Endothelial cell of umbilical vein (primary cell): ENCODE measurements at regions not wholly inside any gene's neighbourhood (a gene's known extent, or its start where the extent isn't known, plus 50 kb on each side); places are given as distances from the start of the nearest gene placed in this dataset.

ENCODE experiments used
- BruUV-seq: library from RNA; stranded (reverse); fragments of 400-500 nt; replicated peaks from 2 replicates; lab custom pipeline; 2021; lab: Mats Ljungman, UMichigan
- CTCF ChIA-PET: fragments of 300-600, 350-600 bp; sonication (Branson Sonifier 250); formaldehyde crosslinking; loops from one replicate; lab custom pipeline; 2021; ENCODE audit warnings: antibody characterized with exemption, inconsistent platforms; lab: Charles Lee
- POLR2A ChIA-PET: fragments of 300-600, 350-600 bp; sonication (Branson Sonifier 250); formaldehyde crosslinking; loops from one replicate; lab custom pipeline; 2021; ENCODE audit warnings: antibody characterized with exemption, inconsistent platforms; lab: Charles Lee
- DNase-seq: peaks from one replicate; pipeline ENCODE4 v3.0.0-alpha.2; 2011; ENCODE audit warnings: low read depth, low spot score
- FAIRE-seq: peaks from 2 replicates; lab custom pipeline; 2011; peaks lifted over from hg19 to GRCh38; lab: Jason Lieb, UNC
- H2AFZ ChIP-seq: 2 replicates; pipeline ENCODE4 v1.6.0; 2012; ENCODE audit warnings: low read depth, low read length, control low read depth, inconsistent platforms
- H3K27ac ChIP-seq: 2 replicates; pipeline ENCODE4 v1.5.1; 2011; ENCODE audit warnings: low read depth, mild to moderate bottlenecking, control low read depth, low read length, moderate library complexity; ENCODE audit not compliant: insufficient read depth
- H3K27me3 ChIP-seq, 2 experiments: 2 replicates each; pipeline versions ENCODE4 v1.6.0 to v1.6.1; 2011; ENCODE audit warnings: low read length in 2 of 2, mixed read lengths in 1 of 2; ENCODE audit not compliant: control insufficient read depth in 2 of 2, insufficient read depth in 2 of 2
- H3K36me3 ChIP-seq, 2 experiments: 2 replicates in 1 of 2; 3 replicates in 1 of 2; pipeline ENCODE4 v1.5.1; 2011; ENCODE audit warnings: low read length in 2 of 2, mild to moderate bottlenecking in 1 of 2, moderate library complexity in 1 of 2; ENCODE audit not compliant: control insufficient read depth in 2 of 2, insufficient read depth in 2 of 2; ENCODE audit errors: extremely low read depth in 1 of 2
- H3K4me1 ChIP-seq: 3 replicates; pipeline ENCODE4 v1.5.1; 2011; ENCODE audit warnings: mild to moderate bottlenecking, low read length; ENCODE audit not compliant: control insufficient read depth, insufficient read depth; ENCODE audit errors: extremely low read depth
- H3K4me2 ChIP-seq: 2 replicates; pipeline ENCODE4 v1.6.1; 2011; ENCODE audit warnings: low read length, control low read depth, mixed read lengths; ENCODE audit not compliant: insufficient read depth
- H3K4me3 ChIP-seq, 3 experiments: fragments of 200-600 bp in 1 of 3; sonication (generic), shearing (Covaris generic) in 1 of 3; replicated peaks in 1 of 3; 2 replicates each; pipeline ENCODE4 v1.5.1; 2011 to 2016; ENCODE audit warnings: control low read depth in 3 of 3, low read length in 3 of 3, mild to moderate bottlenecking in 2 of 3, inconsistent platforms in 1 of 3, low read depth in 1 of 3, moderate library complexity in 1 of 3; ENCODE audit not compliant: insufficient read depth in 1 of 3
- H3K79me2 ChIP-seq: 2 replicates; pipeline ENCODE4 v1.6.0; 2012; ENCODE audit warnings: low read length, inconsistent platforms; ENCODE audit not compliant: control insufficient read depth, insufficient read depth
- H3K9ac ChIP-seq: replicated peaks from 2 replicates; pipeline ENCODE3; 2011; ENCODE audit warnings: low read length, control low read depth; ENCODE audit not compliant: insufficient read depth; ENCODE audit errors: extremely low read depth
- H3K9me1 ChIP-seq: replicated peaks from 3 replicates; pipeline ENCODE4 v1.6.0; 2011; ENCODE audit warnings: mild to moderate bottlenecking, low read length; ENCODE audit not compliant: control insufficient read depth, insufficient read depth; ENCODE audit errors: extremely low read depth
- H3K9me3 ChIP-seq: replicated peaks from 2 replicates; pipeline ENCODE4 v1.5.1; 2012; ENCODE audit warnings: low read length, inconsistent platforms; ENCODE audit not compliant: control insufficient read depth, insufficient read depth
- H4K20me1 ChIP-seq: replicated peaks from 2 replicates; pipeline ENCODE3; 2011; ENCODE audit warnings: mild to moderate bottlenecking, low read length; ENCODE audit not compliant: control insufficient read depth, insufficient read depth; ENCODE audit errors: extremely low read depth
- EZH2 ChIP-seq: IDR thresholded peaks from 2 replicates; pipeline ENCODE4 v1.6.1; 2012; ENCODE audit warnings: borderline replicate concordance, low read depth, mild to moderate bottlenecking, moderate library complexity, low read length, inconsistent platforms; ENCODE audit not compliant: severe bottlenecking
- FOS ChIP-seq: IDR thresholded peaks from 2 replicates; pipeline ENCODE4 v1.6.1; 2011; ENCODE audit warnings: mild to moderate bottlenecking, low read length, moderate library complexity, borderline replicate concordance; ENCODE audit not compliant: insufficient read depth
- GATA2 ChIP-seq: IDR thresholded peaks from 2 replicates; pipeline ENCODE4 v1.7.0; 2011; ENCODE audit warnings: low read depth, mild to moderate bottlenecking, moderate library complexity, mixed read lengths, low read length; ENCODE audit not compliant: insufficient read length, insufficient read depth
- JUN ChIP-seq: IDR thresholded peaks from 2 replicates; pipeline ENCODE4 v1.6.1; 2011; ENCODE audit warnings: borderline replicate concordance, low read depth; ENCODE audit not compliant: insufficient read length, insufficient read depth
- MYC ChIP-seq: IDR thresholded peaks from one replicate; pipeline ENCODE4 v1.6.1; 2011; ENCODE audit warnings: mild to moderate bottlenecking, low read depth, low read length
- POLR2A ChIP-seq: IDR thresholded peaks from 2 replicates; pipeline ENCODE4 v1.6.1; 2012; ENCODE audit warnings: low read depth, mild to moderate bottlenecking, control low read depth, low read length
- POLR2AphosphoS5 ChIP-seq: IDR thresholded peaks from 2 replicates; pipeline ENCODE4 v1.6.1; 2012; ENCODE audit warnings: low read depth, mild to moderate bottlenecking, control low read depth, low read length, moderate library complexity; ENCODE audit not compliant: insufficient read depth
- dilution Hi-C: fragments of 300-500 bp; cut with MboI; formaldehyde crosslinking; loops from one replicate; pipeline ENCODE4 v1.15.0; 2019; ENCODE audit warnings: low sequenced_read_pairs; ENCODE audit not compliant: extremely low pct_ligation_motif_present
- intact Hi-C: fragments of 100-400 bp; cut with micrococcal nuclease; formaldehyde crosslinking; loops from one replicate; pipeline ENCODE4 v1.10.0; 2022
- TF ChIP-seq, protein P1 (sequence below): IDR thresholded peaks from 2 replicates; pipeline ENCODE4 v1.6.1; 2011; ENCODE audit not compliant: insufficient read depth, insufficient read length
- TF ChIP-seq, protein P2 (sequence below), 2 donors: IDR thresholded peaks; 1 replicate in 1 of 2; 2 replicates in 1 of 2; pipeline ENCODE4 v1.5.1; 2011; ENCODE audit warnings: low read length in 2 of 2, mild to moderate bottlenecking in 2 of 2, moderate library complexity in 2 of 2, control low read depth in 1 of 2, inconsistent platforms in 1 of 2, low read depth in 1 of 2; ENCODE audit not compliant: insufficient read depth in 1 of 2; ENCODE audit errors: extremely low read depth in 1 of 2

DNA sequence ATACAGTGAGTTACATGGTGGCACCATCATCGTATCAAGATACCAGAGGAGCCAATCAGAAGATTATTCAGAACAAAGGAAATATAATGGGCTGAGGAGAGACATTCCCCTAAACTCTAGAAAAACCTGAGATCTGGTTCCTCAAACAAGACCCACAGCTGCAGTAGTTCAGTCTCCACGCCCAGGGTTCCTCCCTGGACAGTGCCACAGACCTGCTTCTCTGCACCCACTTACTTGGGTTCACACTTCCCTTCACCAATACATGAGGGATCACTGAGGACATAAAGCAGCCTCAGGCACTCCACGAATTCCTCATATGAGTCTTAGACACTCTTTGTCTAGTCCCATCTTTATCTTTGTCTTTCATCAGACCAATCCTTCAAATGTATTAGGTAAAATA, 101.7 kb downstream of the APTX start:
- CTCF ChIA-PET: interaction anchor here (1.5 kb wide), 1 partner anchor 16 kb away, joined by 3 read pairs; no protein-coding TSS in a partner anchor
- H3K4me2 ChIP-seq: no peak overlapping the region
- no peaks in the 10 kb centered on the region for H3K4me1 ChIP-seq
- no peaks in the 10 kb centered on the region for H4K20me1 ChIP-seq
- FAIRE-seq (no peak), DNase-seq (no peak)
- no peaks in the 10 kb centered on the region for H3K9me1 ChIP-seq
- no peak overlapping the region for H3K27ac ChIP-seq
- H3K79me2 ChIP-seq: no peaks in the 10 kb centered on the region
- dilution Hi-C loops: no loop called here
- POLR2A ChIA-PET: no interaction called here
- intact Hi-C loops: no loop called here
- H3K9ac ChIP-seq: no peak overlapping the region
- H3K9me3 ChIP-seq: no peaks in the 10 kb centered on the region
- no peaks in the 10 kb centered on the region for H3K27me3 ChIP-seq
- BruUV-seq: no TSS peak
- H3K36me3 ChIP-seq: no peaks in the 10 kb centered on the region
- TF ChIP-seq POLR2AphosphoS5: no peak
- no peak for TF ChIP-seq GATA2
- no peak for TF ChIP-seq MYC
- no peak for TF ChIP-seq POLR2A
- no peak for TF ChIP-seq FOS
- TF ChIP-seq, protein P1, sequence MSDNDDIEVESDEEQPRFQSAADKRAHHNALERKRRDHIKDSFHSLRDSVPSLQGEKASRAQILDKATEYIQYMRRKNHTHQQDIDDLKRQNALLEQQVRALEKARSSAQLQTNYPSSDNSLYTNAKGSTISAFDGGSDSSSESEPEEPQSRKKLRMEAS: no peak
- TF ChIP-seq, protein P2, sequence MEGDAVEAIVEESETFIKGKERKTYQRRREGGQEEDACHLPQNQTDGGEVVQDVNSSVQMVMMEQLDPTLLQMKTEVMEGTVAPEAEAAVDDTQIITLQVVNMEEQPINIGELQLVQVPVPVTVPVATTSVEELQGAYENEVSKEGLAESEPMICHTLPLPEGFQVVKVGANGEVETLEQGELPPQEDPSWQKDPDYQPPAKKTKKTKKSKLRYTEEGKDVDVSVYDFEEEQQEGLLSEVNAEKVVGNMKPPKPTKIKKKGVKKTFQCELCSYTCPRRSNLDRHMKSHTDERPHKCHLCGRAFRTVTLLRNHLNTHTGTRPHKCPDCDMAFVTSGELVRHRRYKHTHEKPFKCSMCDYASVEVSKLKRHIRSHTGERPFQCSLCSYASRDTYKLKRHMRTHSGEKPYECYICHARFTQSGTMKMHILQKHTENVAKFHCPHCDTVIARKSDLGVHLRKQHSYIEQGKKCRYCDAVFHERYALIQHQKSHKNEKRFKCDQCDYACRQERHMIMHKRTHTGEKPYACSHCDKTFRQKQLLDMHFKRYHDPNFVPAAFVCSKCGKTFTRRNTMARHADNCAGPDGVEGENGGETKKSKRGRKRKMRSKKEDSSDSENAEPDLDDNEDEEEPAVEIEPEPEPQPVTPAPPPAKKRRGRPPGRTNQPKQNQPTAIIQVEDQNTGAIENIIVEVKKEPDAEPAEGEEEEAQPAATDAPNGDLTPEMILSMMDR (IDR thresholded peaks at IDR 0.05; ENCODE audit: extremely low read depth in 1 of 2, insufficient read depth in 1 of 2, low read depth in 1 of 2, low read length in 2 of 2): no peak
- no peak for TF ChIP-seq EZH2
- no peak for TF ChIP-seq JUN
- no peak overlapping the region for H2AFZ ChIP-seq
- H3K4me3 ChIP-seq: no peak overlapping the region
